Mesothelial cell of epicardium (in vitro differentiated cells): ENCODE measurements at regions not wholly inside any gene's neighbourhood (a gene's known extent, or its start where the extent isn't known, plus 50 kb on each side); places are given as distances from the start of the nearest gene placed in this dataset.
"Not testable (repeated sequence)": the region's sequence is repeated elsewhere in the genome, so short reads cannot be mapped to it uniquely, and the experiment has no call there.

Experiments
- DNase-seq, 2 experiments: peaks; one replicate each; pipeline ENCODE4 v3.0.0; 2021; ENCODE audit warnings: low spot score in 2 of 2; ENCODE audit not compliant: unreplicated experiment in 2 of 2
- H3K27ac Mint-ChIP-seq: 2 replicates; pipeline ENCODE4 v1.8.0; 2021; ENCODE audit warnings: mixed read lengths
- H3K27me3 Mint-ChIP-seq: 2 replicates; pipeline ENCODE4 v1.8.0; 2021; ENCODE audit warnings: low read depth, mixed read lengths
- H3K36me3 Mint-ChIP-seq: 2 replicates; pipeline ENCODE4 v1.8.0; 2021; ENCODE audit warnings: mixed read lengths
- H3K4me1 Mint-ChIP-seq: 2 replicates; pipeline ENCODE4 v1.8.0; 2021; ENCODE audit warnings: mixed read lengths
- H3K4me3 Mint-ChIP-seq: 2 replicates; pipeline ENCODE4 v1.8.0; 2021; ENCODE audit warnings: mild to moderate bottlenecking, moderate library complexity, mixed read lengths
- H3K9me3 Mint-ChIP-seq: 2 replicates; pipeline ENCODE4 v1.8.0; 2021; ENCODE audit warnings: mixed read lengths
- CTCF ChIP-seq: fragments of 200-600 bp; sonication (generic); IDR thresholded peaks from one replicate; pipeline ENCODE4 v1.5.0; 2021; ENCODE audit warnings: antibody characterized with exemption; ENCODE audit not compliant: unreplicated experiment

GRCh38 chr5:21419383-21419782, 1431.4 kb upstream of the CDH18 start:
- no peak overlapping the region for H3K4me3 Mint-ChIP-seq
- no peak for TF ChIP-seq CTCF
- DNase-seq, result no peak
- H3K27ac Mint-ChIP-seq, result no peak overlapping the region
- no peaks in the 10 kb centered on the region for H3K36me3 Mint-ChIP-seq
- no peaks in the 10 kb centered on the region for H3K9me3 Mint-ChIP-seq
- H3K27me3 Mint-ChIP-seq, result no peaks in the 10 kb centered on the region
- no peaks in the 10 kb centered on the region for H3K4me1 Mint-ChIP-seq

DNA sequence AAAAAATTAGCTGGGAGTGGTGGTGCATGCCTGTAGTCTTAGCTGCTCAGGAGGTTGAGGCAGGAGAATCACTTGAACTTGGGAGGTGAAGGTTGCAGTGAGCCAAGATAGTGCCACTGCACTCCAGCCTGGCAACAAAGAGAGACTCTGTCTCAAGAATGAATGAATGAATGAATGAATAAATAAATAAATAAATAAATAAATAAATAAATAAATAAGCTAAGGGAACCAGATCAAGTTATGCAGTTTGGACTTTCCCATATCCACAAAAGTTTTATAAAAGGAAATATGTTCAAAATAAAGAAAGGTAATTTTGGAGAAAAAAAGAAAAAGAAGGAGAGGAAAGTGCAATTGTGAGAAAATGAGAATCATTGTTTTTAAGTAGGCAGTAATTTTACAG, 1414.1 kb upstream of the CDH18 start:
- not testable (repeated sequence) for H3K4me3 Mint-ChIP-seq, H3K9me3 Mint-ChIP-seq, H3K36me3 Mint-ChIP-seq, H3K27ac Mint-ChIP-seq, H3K4me1 Mint-ChIP-seq, DNase-seq, H3K27me3 Mint-ChIP-seq

- H3K36me3 Mint-ChIP-seq, result no peaks in the 10 kb centered on the region
- no peak overlapping the region for H3K27ac Mint-ChIP-seq
- peaks cover 2% of the 10 kb centered on the region for H3K27me3 Mint-ChIP-seq
- H3K9me3 Mint-ChIP-seq, result no peaks in the 10 kb centered on the region
- DNase-seq, result no peak
- TF ChIP-seq CTCF, result no peak
- H3K4me1 Mint-ChIP-seq, result peaks cover 4% of the 10 kb centered on the region
- H3K4me3 Mint-ChIP-seq, result no peak overlapping the region
Observed at GRCh38 chr5:21398511-21398910, 1410.5 kb upstream of the CDH18 start.

DNA sequence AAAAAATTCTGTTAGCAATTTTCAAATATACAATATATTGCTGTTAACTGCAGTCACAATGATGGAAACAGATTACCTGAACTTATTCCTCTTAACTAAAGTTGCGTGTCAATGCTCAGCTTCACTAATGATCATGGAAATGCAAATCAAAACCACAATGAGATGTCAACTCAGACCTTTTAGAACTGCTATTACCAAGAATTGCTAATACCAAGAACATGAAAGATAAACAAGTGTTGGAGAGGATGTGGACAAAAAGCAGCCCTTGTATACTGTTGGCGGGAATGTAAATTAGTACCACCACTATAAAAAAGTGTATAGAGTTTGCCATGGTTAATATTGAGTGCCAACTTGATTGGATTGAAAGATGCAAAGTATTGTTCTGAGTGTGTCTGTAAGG, 1409.7 kb upstream of the CDH18 start:
- no peak for TF ChIP-seq CTCF
- Mint-ChIP-seq H3K27ac (no peak overlapping the region), H3K27me3 (peaks cover 2% of the 10 kb centered on the region), H3K9me3 (no peaks in the 10 kb centered on the region), H3K36me3 (no peaks in the 10 kb centered on the region), H3K4me1 (peaks cover 4% of the 10 kb centered on the region), H3K4me3 (no peak overlapping the region)
- no peak for DNase-seq

- no peak overlapping the region for H3K27ac Mint-ChIP-seq
Observed at GRCh38 chr5:21391506-21391905, 1403.5 kb upstream of the CDH18 start.

GRCh38 chr5:21360754-21361153, 1372.8 kb upstream of the CDH18 start:
- not testable (repeated sequence) for H3K9me3 Mint-ChIP-seq, DNase-seq, H3K4me3 Mint-ChIP-seq, H3K4me1 Mint-ChIP-seq, H3K27ac Mint-ChIP-seq, H3K36me3 Mint-ChIP-seq, H3K27me3 Mint-ChIP-seq

More at GRCh38 chr5:21391506-21391905, 1403.5 kb upstream of the CDH18 start:
- Mint-ChIP-seq H3K36me3 (no peaks in the 10 kb centered on the region), H3K4me1 (no peaks in the 10 kb centered on the region), H3K9me3 (no peaks in the 10 kb centered on the region), H3K4me3 (no peak overlapping the region), H3K27me3 (peaks cover 2% of the 10 kb centered on the region)
- DNase-seq, result no peak
- TF ChIP-seq CTCF, result no peak

- not testable (repeated sequence) for DNase-seq, H3K4me1 Mint-ChIP-seq, H3K27me3 Mint-ChIP-seq, H3K9me3 Mint-ChIP-seq, H3K36me3 Mint-ChIP-seq
- peak overlapping the region; percentile 73 for H3K4me3 Mint-ChIP-seq
- peak overlapping the region; percentile 62 for H3K27ac Mint-ChIP-seq
Observed at GRCh38 chr5:21341948-21342261, 1353.9 kb upstream of the CDH18 start.

- H3K36me3 Mint-ChIP-seq, H3K4me1 Mint-ChIP-seq, H3K27ac Mint-ChIP-seq, H3K9me3 Mint-ChIP-seq, H3K27me3 Mint-ChIP-seq: not testable (repeated sequence)
- H3K4me3 Mint-ChIP-seq, result peak overlapping the region; percentile 73
- peak in 1 of 2 experiments; percentile 64 for DNase-seq
Observed at GRCh38 chr5:21341203-21341947, 1353.4 kb upstream of the CDH18 start.

DNA sequence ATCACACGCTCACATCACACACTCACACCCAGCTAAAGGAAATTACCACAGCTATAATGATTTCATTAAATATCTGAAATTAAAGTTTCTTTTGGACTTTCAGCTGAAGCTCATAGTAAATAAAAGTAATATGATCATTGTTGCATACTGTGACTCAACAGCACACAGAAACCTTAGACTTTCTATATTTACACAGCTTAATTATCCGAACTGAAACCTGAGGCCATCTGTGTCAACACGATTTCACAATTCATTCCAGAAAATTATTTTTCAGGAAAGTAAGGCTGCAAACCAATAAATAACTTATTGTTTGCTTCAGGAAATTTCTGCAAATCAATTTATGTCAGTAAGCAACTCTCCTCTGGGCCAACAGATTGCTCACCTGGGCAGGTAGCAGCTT, 1352.2 kb upstream of the CDH18 start:
- H3K4me3 Mint-ChIP-seq, DNase-seq, H3K9me3 Mint-ChIP-seq, H3K36me3 Mint-ChIP-seq, H3K27me3 Mint-ChIP-seq, H3K4me1 Mint-ChIP-seq, H3K27ac Mint-ChIP-seq: not testable (repeated sequence)

GRCh38 chr5:21336478-21336877, 1348.5 kb upstream of the CDH18 start:
- not testable (repeated sequence) for H3K27ac Mint-ChIP-seq, H3K36me3 Mint-ChIP-seq, DNase-seq, H3K4me1 Mint-ChIP-seq, H3K27me3 Mint-ChIP-seq, H3K9me3 Mint-ChIP-seq, H3K4me3 Mint-ChIP-seq
